Stomach (tissue), 4 donors: ENCODE measurements at regions not wholly inside any gene's neighbourhood (a gene's known extent, or its start where the extent isn't known, plus 50 kb on each side); places are given as distances from the start of the nearest gene placed in this dataset.

Experiments
- EP300 ChIP-seq: sonication (generic); formaldehyde crosslinking; IDR thresholded peaks from one replicate; pipeline ENCODE4 v1.6.1; 2017; ENCODE audit warnings: antibody characterized with exemption
- POLR2A ChIP-seq, 4 donors: fragments of 450-650 bp; IDR thresholded peaks; one replicate each; pipeline ENCODE4 v1.6.1; 2016; ENCODE audit warnings: antibody characterized with exemption in 4 of 4, control low read depth in 2 of 4, mild to moderate bottlenecking in 1 of 4, moderate library complexity in 1 of 4
- POLR2AphosphoS5 ChIP-seq, 3 donors: sonication (generic); formaldehyde crosslinking; IDR thresholded peaks; one replicate each; pipeline ENCODE4 v1.6.1; 2016; ENCODE audit warnings: antibody characterized with exemption in 3 of 3
- TF ChIP-seq, protein P1 (sequence below), 7 experiments: fragments of 450-650 bp in 4 of 7; fragments of 200-600 bp in 3 of 7; sonication (generic) in 3 of 7; IDR thresholded peaks; one replicate each; pipeline ENCODE4 v1.5.1; 2016 to 2019; ENCODE audit warnings: antibody characterized with exemption in 7 of 7, control low read depth in 2 of 7, mild to moderate bottlenecking in 1 of 7

DNA sequence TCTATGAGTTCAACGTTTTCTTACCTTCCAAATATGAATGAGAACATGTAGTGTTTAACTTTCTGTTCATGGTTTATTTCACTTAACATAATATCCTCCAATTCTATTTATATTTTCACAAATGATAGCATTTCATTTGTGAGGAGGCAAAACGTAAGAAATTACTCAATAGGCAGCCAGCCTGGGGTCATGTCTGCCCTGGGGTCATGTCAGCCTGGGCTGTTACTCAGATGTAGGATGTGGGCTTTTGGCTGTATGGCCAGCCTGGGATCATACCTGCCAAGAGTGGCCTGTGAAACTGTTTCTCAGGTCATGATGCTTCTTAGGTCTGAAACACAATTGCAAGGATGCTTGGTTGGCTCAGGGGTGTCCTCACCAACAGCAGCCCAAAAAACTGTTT lies 187.0 kb downstream of the FBXO8 start:
- TF ChIP-seq, protein P1, sequence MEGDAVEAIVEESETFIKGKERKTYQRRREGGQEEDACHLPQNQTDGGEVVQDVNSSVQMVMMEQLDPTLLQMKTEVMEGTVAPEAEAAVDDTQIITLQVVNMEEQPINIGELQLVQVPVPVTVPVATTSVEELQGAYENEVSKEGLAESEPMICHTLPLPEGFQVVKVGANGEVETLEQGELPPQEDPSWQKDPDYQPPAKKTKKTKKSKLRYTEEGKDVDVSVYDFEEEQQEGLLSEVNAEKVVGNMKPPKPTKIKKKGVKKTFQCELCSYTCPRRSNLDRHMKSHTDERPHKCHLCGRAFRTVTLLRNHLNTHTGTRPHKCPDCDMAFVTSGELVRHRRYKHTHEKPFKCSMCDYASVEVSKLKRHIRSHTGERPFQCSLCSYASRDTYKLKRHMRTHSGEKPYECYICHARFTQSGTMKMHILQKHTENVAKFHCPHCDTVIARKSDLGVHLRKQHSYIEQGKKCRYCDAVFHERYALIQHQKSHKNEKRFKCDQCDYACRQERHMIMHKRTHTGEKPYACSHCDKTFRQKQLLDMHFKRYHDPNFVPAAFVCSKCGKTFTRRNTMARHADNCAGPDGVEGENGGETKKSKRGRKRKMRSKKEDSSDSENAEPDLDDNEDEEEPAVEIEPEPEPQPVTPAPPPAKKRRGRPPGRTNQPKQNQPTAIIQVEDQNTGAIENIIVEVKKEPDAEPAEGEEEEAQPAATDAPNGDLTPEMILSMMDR (IDR thresholded peaks at IDR 0.05) = no peak
- no peak for TF ChIP-seq POLR2A (IDR thresholded peaks at IDR 0.05)
- TF ChIP-seq EP300 = no peak
- no peak for TF ChIP-seq POLR2AphosphoS5 (IDR thresholded peaks at IDR 0.05)
